ENCODE measurements at regions not wholly inside any gene's neighbourhood (a gene's known extent, or its start where the extent isn't known, plus 50 kb on each side); places are given as distances from the start of the nearest gene placed in this dataset.

DNA sequence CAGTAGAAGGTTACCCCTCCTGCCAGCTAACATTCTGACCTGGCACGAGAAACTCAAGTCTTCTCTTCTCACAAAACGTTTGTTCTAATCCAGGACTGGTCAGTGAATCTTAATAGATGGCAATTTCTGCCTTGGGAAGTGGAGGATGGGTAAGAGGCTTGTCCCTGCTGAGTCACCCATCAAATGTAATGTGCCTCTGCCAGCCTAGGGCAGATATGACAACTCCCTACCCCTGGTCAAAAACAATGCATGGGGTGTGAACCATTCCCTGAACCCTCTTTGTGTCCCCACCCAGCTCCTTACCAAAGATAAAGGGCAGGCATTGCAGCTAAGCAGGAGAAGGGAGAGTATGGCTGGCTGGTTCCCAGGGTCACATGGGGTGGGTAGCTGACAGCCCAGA lies 1052.9 kb downstream of the GALC start:
- DNase-seq (ENCODE audit: low read depth): no peak
- H3K4me3 ChIP-seq (ENCODE audit: control insufficient read depth, low read depth, low read length): no peak overlapping the region
- TF ChIP-seq, protein P1, sequence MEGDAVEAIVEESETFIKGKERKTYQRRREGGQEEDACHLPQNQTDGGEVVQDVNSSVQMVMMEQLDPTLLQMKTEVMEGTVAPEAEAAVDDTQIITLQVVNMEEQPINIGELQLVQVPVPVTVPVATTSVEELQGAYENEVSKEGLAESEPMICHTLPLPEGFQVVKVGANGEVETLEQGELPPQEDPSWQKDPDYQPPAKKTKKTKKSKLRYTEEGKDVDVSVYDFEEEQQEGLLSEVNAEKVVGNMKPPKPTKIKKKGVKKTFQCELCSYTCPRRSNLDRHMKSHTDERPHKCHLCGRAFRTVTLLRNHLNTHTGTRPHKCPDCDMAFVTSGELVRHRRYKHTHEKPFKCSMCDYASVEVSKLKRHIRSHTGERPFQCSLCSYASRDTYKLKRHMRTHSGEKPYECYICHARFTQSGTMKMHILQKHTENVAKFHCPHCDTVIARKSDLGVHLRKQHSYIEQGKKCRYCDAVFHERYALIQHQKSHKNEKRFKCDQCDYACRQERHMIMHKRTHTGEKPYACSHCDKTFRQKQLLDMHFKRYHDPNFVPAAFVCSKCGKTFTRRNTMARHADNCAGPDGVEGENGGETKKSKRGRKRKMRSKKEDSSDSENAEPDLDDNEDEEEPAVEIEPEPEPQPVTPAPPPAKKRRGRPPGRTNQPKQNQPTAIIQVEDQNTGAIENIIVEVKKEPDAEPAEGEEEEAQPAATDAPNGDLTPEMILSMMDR (conservative IDR thresholded peaks at IDR 0.05; ENCODE audit: control insufficient read depth, insufficient read depth, low read depth, low read length): no peak

DNA sequence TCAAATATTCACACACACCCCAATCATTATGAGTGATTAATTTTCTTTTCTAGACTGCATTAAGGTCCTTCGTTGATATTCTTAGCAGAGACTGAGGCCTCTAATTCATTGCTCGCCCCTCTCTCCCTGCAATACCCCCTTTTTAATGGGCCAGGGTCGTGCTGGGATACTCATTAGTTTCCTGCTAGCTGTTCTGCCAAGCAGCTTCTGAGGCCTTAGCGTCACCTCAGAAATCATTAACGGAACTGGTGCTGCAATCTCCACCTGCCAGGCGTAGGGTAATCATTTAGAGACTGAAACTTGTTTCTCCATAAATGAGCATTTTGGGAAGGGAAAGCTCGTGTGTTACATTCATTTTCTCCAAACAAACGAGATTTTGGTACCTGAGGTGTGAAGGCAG lies 1054.7 kb downstream of the GALC start:
- H3K4me3 ChIP-seq (ENCODE audit: control insufficient read depth, low read depth, low read length): no peak overlapping the region
- no peak for DNase-seq (ENCODE audit: low read depth)
- TF ChIP-seq, protein P1 (conservative IDR thresholded peaks at IDR 0.05; ENCODE audit: control insufficient read depth, insufficient read depth, low read depth, low read length): no peak

- TF ChIP-seq, protein P1 (conservative IDR thresholded peaks at IDR 0.05; ENCODE audit: control insufficient read depth, insufficient read depth, low read depth, low read length): no peak
- no peak overlapping the region for H3K4me3 ChIP-seq (ENCODE audit: control insufficient read depth, low read depth, low read length)
- DNase-seq (ENCODE audit: low read depth): no peak
Observed at GRCh38 chr14:86936556-86936955, 1056.4 kb downstream of the GALC start.

DNA sequence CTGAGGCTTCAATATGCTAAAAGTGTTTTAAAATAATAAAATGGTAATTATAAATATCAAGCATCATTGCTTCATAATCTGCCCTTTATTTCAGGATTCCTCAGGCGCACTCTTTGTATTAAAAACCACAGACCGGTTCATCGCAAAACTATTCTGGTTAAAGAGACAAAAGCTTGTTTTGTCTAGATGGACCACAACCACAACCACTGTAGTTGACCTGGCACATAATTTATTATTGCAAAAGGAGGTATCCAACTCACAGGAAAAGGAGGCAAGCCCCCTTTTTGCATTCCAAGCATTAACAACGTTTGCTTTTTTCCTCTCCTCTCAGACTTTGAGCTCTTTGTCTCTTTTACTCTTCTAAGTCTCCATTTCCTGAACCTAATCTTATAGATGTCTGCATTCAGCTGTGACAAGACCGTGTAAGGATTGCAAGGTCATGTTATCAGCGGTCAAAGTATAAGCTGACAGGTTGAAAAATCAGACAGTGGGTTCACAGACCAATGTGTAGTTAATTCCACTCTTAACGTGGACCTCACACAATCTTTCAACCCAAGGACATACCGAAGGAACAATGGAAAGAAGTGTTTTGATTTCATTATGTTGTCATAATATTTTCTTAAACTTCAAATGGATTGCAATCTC lies 1057.6 kb downstream of the GALC start:
- no peak overlapping the region for H3K4me3 ChIP-seq (ENCODE audit: control insufficient read depth, low read depth, low read length)
- no peak for DNase-seq (ENCODE audit: low read depth)
- TF ChIP-seq, protein P1 (conservative IDR thresholded peaks at IDR 0.05; ENCODE audit: control insufficient read depth, insufficient read depth, low read depth, low read length): no peak

DNA sequence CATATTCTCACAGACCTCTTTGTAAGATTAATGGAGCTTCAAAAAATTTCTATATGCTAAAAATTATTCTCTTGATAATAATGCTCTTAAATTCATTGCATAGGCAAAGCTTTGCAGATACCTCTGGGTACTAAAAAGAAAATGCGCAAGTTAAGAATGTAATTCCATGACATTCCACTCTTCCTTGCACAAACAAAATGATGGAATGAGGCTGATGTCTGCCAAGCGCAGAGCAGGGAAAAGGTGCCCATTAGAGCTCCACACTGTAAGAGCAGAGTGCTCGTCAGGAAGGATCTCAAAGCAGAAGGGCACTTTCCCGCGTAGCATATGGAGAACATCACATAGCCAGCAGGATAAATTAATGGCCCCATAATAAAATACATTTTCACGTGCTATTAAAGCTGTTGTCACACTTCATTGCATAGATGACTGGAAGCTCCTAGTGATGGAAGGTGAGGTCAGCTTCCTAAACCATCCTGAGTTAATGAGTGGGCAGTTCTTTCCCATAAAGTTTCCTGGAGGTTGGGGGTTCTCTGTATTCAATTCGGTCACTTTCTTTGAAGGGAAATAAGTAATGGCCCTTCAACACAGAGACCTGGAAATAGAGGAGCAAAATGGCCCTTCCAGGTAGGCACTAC lies 1058.9 kb downstream of the GALC start:
- DNase-seq (ENCODE audit: low read depth): no peak
- no peak overlapping the region for H3K4me3 ChIP-seq (ENCODE audit: control insufficient read depth, low read depth, low read length)
- TF ChIP-seq, protein P1 (conservative IDR thresholded peaks at IDR 0.05; ENCODE audit: control insufficient read depth, insufficient read depth, low read depth, low read length): no peak

- no peak overlapping the region for H3K4me3 ChIP-seq (ENCODE audit: control insufficient read depth, low read depth, low read length)
- TF ChIP-seq, protein P1 (conservative IDR thresholded peaks at IDR 0.05; ENCODE audit: control insufficient read depth, insufficient read depth, low read depth, low read length): no peak
- DNase-seq (ENCODE audit: low read depth): no peak
Observed at GRCh38 chr14:86933460-86933859, 1059.5 kb downstream of the GALC start.
